Uterus (tissue), 3 donors: ENCODE measurements at regions not wholly inside any gene's neighbourhood (a gene's known extent, or its start where the extent isn't known, plus 50 kb on each side); places are given as distances from the start of the nearest gene placed in this dataset.

Experiments used
- DNase-seq, 2 donors: peaks; one replicate each; pipeline ENCODE4 v3.0.0-alpha.2; 2019 to 2020
- H3K27ac ChIP-seq, 2 donors: fragments of 200-600 bp; sonication (generic); 1 replicate in 1 of 2; 2 replicates in 1 of 2; pipeline ENCODE4 v1.5.1; 2016 to 2018
- H3K27me3 ChIP-seq, 2 donors: fragments of 200-600 bp; sonication (generic); one replicate each; pipeline ENCODE4 v1.5.1; 2018 to 2019; ENCODE audit warnings: control low read depth in 1 of 2
- H3K36me3 ChIP-seq, 2 donors: fragments of 200-600 bp; sonication (generic); one replicate each; pipeline ENCODE4 v1.5.1; 2019; ENCODE audit warnings: control low read depth in 1 of 2
- H3K4me1 ChIP-seq, 2 donors: fragments of 200-600 bp; sonication (generic); one replicate each; pipeline ENCODE4 v1.5.1; 2018 to 2019; ENCODE audit warnings: control low read depth in 1 of 2
- H3K4me3 ChIP-seq, 2 donors: fragments of 200-600 bp; sonication (generic); 1 replicate in 1 of 2; 2 replicates in 1 of 2; pipeline ENCODE4 v1.5.1; 2018 to 2019; ENCODE audit warnings: mild to moderate bottlenecking in 1 of 2
- H3K9me3 ChIP-seq, 2 donors: fragments of 200-600 bp; sonication (generic); one replicate each; pipeline ENCODE4 v1.5.1; 2019; ENCODE audit warnings: control low read depth in 1 of 2
- POLR2A ChIP-seq, 2 donors: fragments of 450-650 bp; IDR thresholded peaks; one replicate each; pipeline ENCODE4 v1.6.1; 2016; ENCODE audit warnings: antibody characterized with exemption in 2 of 2, mild to moderate bottlenecking in 1 of 2, moderate library complexity in 1 of 2
- intact Hi-C: fragments of 100-400 bp; cut with DNase I; formaldehyde crosslinking; loops from one replicate; pipeline ENCODE4 v1.15.1; 2023; ENCODE audit warnings: low total_unique reads
- TF ChIP-seq, protein P1 (sequence below), 4 experiments: fragments of 200-600 bp in 2 of 4; fragments of 450-650 bp in 2 of 4; sonication (generic) in 2 of 4; IDR thresholded peaks; one replicate each; pipeline ENCODE4 v1.5.1; 2016 to 2019; ENCODE audit warnings: antibody characterized with exemption in 4 of 4, mild to moderate bottlenecking in 2 of 4, moderate library complexity in 1 of 4
- donor health status: DM: yes; HTN: yes; CAD: no.

DNA sequence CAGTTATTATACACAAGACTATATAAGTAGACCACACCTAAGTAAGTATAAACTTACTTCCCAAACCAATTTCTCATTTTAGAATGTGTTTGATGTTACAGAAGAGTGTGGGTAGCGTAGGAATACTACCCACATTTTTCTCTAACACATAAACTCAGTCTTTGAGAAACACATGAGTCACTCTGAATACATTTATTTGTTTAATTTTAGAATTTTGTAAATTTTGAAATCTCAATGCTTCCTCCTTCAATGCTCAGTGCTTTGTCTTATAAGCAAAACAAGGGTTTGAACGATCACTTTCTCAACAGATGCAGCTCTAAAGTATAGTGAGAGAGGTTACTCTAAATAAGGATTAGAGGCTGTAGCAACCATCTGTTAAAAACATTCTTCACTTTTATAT lies 700.8 kb downstream of the SI start:
- Histone ChIP-seq H3K9me3 (no peaks in the 10 kb centered on the region), H3K27me3 (no peaks in the 10 kb centered on the region), H3K27ac (no peak overlapping the region), H3K36me3 (no peaks in the 10 kb centered on the region), H3K4me1 (no peaks in the 10 kb centered on the region), H3K4me3 (no peak overlapping the region)
- no peak for DNase-seq
- intact Hi-C loops = no loop called here
- TF ChIP-seq, protein P1, sequence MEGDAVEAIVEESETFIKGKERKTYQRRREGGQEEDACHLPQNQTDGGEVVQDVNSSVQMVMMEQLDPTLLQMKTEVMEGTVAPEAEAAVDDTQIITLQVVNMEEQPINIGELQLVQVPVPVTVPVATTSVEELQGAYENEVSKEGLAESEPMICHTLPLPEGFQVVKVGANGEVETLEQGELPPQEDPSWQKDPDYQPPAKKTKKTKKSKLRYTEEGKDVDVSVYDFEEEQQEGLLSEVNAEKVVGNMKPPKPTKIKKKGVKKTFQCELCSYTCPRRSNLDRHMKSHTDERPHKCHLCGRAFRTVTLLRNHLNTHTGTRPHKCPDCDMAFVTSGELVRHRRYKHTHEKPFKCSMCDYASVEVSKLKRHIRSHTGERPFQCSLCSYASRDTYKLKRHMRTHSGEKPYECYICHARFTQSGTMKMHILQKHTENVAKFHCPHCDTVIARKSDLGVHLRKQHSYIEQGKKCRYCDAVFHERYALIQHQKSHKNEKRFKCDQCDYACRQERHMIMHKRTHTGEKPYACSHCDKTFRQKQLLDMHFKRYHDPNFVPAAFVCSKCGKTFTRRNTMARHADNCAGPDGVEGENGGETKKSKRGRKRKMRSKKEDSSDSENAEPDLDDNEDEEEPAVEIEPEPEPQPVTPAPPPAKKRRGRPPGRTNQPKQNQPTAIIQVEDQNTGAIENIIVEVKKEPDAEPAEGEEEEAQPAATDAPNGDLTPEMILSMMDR (IDR thresholded peaks at IDR 0.05) = no peak
- no peak for TF ChIP-seq POLR2A (IDR thresholded peaks at IDR 0.05)

DNA sequence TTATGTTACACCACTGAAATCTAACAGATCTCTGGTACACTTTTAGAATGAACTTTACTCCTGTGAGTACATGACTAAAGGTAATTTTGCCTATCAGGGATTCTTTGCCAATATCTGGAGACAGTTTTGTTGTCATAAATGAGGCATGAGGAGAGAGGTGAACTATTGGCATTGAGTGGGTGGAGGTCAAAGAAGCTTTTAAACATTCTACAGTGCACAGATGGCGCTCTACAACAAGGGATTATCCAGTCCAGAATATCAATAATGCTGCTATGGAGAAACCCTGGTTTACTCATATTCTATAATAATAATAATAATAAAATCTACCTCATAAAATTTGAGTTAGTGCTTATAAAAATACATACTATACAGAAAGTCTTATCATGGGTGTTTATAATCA lies 702.3 kb downstream of the SI start:
- H3K36me3 ChIP-seq = no peaks in the 10 kb centered on the region
- no peak overlapping the region for H3K27ac ChIP-seq
- H3K9me3 ChIP-seq = no peaks in the 10 kb centered on the region
- no peaks in the 10 kb centered on the region for H3K4me1 ChIP-seq
- no peak overlapping the region for H3K4me3 ChIP-seq
- intact Hi-C loops = no loop called here
- DNase-seq = no peak
- TF ChIP-seq, protein P1 (IDR thresholded peaks at IDR 0.05) = no peak
- no peak for TF ChIP-seq POLR2A (IDR thresholded peaks at IDR 0.05)
- no peaks in the 10 kb centered on the region for H3K27me3 ChIP-seq

DNA sequence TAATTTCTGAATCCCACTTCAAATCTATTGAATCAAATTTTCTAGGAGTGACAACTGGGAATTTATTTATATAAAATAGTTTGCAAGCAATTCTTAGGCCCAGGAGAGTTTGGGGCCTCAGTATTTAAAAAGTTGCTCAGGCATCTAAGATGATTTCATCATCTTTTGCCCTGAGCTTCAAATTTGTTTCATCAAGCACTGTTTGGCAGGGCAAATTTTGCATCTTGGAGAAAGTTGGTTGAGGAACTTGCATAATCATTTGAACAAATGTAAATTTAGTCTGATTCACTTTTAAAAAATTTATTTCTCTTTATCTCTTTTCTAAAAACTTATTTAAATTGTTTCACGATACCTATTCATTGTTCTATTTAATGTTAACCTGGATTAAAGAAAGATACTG lies 702.8 kb downstream of the SI start:
- no peaks in the 10 kb centered on the region for H3K9me3 ChIP-seq
- TF ChIP-seq POLR2A (IDR thresholded peaks at IDR 0.05) = no peak
- TF ChIP-seq, protein P1 (IDR thresholded peaks at IDR 0.05) = no peak
- no peak for DNase-seq
- intact Hi-C loops = no loop called here
- H3K36me3 ChIP-seq = no peaks in the 10 kb centered on the region
- H3K4me3 ChIP-seq = no peak overlapping the region
- no peaks in the 10 kb centered on the region for H3K27me3 ChIP-seq
- H3K4me1 ChIP-seq = no peaks in the 10 kb centered on the region
- no peak overlapping the region for H3K27ac ChIP-seq

DNA sequence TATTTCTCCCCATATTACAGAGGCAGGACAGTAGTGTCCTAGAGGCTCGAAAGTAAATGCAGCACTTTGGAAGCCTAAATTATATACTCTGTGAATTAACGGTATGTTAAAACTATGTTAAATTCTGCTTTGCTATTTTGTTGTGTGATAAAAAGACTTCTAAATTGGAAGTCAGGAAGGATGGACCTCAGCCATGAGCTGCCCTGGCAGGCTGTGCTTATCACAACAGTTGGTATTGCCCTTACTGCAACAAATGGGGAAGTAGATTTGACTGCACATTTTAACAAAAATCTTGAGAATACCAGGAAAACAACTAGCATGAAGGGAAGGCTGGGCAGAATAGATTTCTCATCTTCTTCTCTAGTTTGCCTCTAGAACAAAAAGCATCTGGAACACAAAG lies 706.6 kb downstream of the SI start:
- no peaks in the 10 kb centered on the region for H3K36me3 ChIP-seq
- no peak overlapping the region for H3K4me3 ChIP-seq
- no peak for TF ChIP-seq POLR2A (IDR thresholded peaks at IDR 0.05)
- TF ChIP-seq, protein P1 (IDR thresholded peaks at IDR 0.05) = no peak
- no peaks in the 10 kb centered on the region for H3K27me3 ChIP-seq
- no peaks in the 10 kb centered on the region for H3K4me1 ChIP-seq
- no peaks in the 10 kb centered on the region for H3K9me3 ChIP-seq
- H3K27ac ChIP-seq = no peak overlapping the region
- no peak for DNase-seq
- intact Hi-C loops = no loop called here

DNA sequence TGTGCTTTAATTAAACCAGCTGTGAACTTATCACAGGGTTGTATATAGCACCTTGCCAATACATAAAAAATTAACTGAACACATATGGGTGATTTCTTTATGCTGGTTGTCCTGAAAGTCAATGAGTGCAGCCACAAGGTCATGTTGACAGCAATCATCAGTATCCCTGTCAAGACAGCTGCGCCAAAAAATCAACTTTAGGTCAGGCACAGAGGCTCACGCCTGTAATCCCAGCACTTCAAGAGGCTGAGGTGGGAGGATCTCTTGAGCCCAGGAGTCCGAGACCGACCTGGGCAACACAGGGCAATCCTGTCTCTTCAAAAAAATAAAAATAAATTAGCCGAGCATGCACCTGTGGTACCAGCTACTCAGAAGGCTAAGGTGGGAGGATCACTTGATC lies 707.3 kb downstream of the SI start:
- Histone ChIP-seq H3K4me3 (no peak overlapping the region), H3K27me3 (no peaks in the 10 kb centered on the region), H3K36me3 (no peaks in the 10 kb centered on the region), H3K4me1 (no peaks in the 10 kb centered on the region), H3K27ac (no peak overlapping the region), H3K9me3 (no peaks in the 10 kb centered on the region)
- intact Hi-C loops = no loop called here
- TF ChIP-seq POLR2A (IDR thresholded peaks at IDR 0.05) = no peak
- TF ChIP-seq, protein P1 (IDR thresholded peaks at IDR 0.05) = no peak
- no peak for DNase-seq
